H54 (cell line): ENCODE measurements at regions not wholly inside any gene's neighbourhood (a gene's known extent, or its start where the extent isn't known, plus 50 kb on each side); places are given as distances from the start of the nearest gene placed in this dataset.

Experiments used
- DNase-seq: peaks from one replicate; pipeline ENCODE4 v3.0.0; 2011; ENCODE audit warnings: low spot score, mixed read lengths; ENCODE audit not compliant: insufficient read length
- FAIRE-seq: peaks from 3 replicates; lab custom pipeline; 2011; peaks lifted over from hg19 to GRCh38; lab: Jason Lieb, UNC
- POLR2A ChIP-seq: IDR thresholded peaks from 2 replicates; pipeline ENCODE4 v1.6.1; 2011; ENCODE audit warnings: low read depth, mild to moderate bottlenecking, low read length

- FAIRE-seq, result no peak
Observed at GRCh38 chr4:95979961-95980876, 140.3 kb downstream of the PDHA2 start.

GRCh38 chr4:95980877-95981360 lies 141.0 kb downstream of the PDHA2 start:
- TF ChIP-seq POLR2A, result no peak
- DNase-seq, result no peak
- no peak for FAIRE-seq

More at GRCh38 chr4:95979961-95980876, 140.3 kb downstream of the PDHA2 start:
- no peak for TF ChIP-seq POLR2A
- no peak for DNase-seq

- no peak for TF ChIP-seq POLR2A
- FAIRE-seq (no peak), DNase-seq (no peak)
Observed at GRCh38 chr4:95981591-95981990, 141.7 kb downstream of the PDHA2 start.

GRCh38 chr4:95982516-95982915 lies 142.6 kb downstream of the PDHA2 start:
- no peak for TF ChIP-seq POLR2A
- DNase-seq, result no peak
- FAIRE-seq, result no peak

GRCh38 chr4:95984081-95984480 lies 144.2 kb downstream of the PDHA2 start:
- no peak for TF ChIP-seq POLR2A
- DNase-seq (no peak), FAIRE-seq (no peak)

GRCh38 chr4:95985051-95985450 lies 145.2 kb downstream of the PDHA2 start:
- no peak for TF ChIP-seq POLR2A
- no peak for FAIRE-seq

GRCh38 chr4:95985791-95986550 lies 146.1 kb downstream of the PDHA2 start:
- FAIRE-seq (no peak), DNase-seq (no peak)
- TF ChIP-seq POLR2A, result no peak

More at GRCh38 chr4:95985051-95985450, 145.2 kb downstream of the PDHA2 start:
- DNase-seq, result no peak

GRCh38 chr4:95987851-95988250 lies 148.0 kb downstream of the PDHA2 start:
- TF ChIP-seq POLR2A, result no peak
- DNase-seq (no peak), FAIRE-seq (no peak)

- DNase-seq (no peak), FAIRE-seq (no peak)
- no peak for TF ChIP-seq POLR2A
Observed at GRCh38 chr4:95998311-95998710, 158.4 kb downstream of the PDHA2 start.

GRCh38 chr4:96003951-96004740 lies 164.3 kb downstream of the PDHA2 start:
- FAIRE-seq (no peak), DNase-seq (no peak)
- TF ChIP-seq POLR2A, result no peak

- FAIRE-seq (no peak), DNase-seq (no peak)
- no peak for TF ChIP-seq POLR2A
Observed at GRCh38 chr4:96009427-96010119, 169.7 kb downstream of the PDHA2 start.

GRCh38 chr4:96012687-96013086 lies 172.8 kb downstream of the PDHA2 start:
- TF ChIP-seq POLR2A, result no peak
- FAIRE-seq (no peak), DNase-seq (no peak)
